ENCODE measurements at regions not wholly inside any gene's neighbourhood (a gene's known extent, or its start where the extent isn't known, plus 50 kb on each side); places are given as distances from the start of the nearest gene placed in this dataset.
"Not testable (repeated sequence)": the region's sequence is repeated elsewhere in the genome, so short reads cannot be mapped to it uniquely, and the experiment has no call there.

GRCh38 chr2:4695281-4695861 lies 992.0 kb downstream of the DCDC2C start:
- no peak for DNase-seq (ENCODE audit: low spot score)

DNA sequence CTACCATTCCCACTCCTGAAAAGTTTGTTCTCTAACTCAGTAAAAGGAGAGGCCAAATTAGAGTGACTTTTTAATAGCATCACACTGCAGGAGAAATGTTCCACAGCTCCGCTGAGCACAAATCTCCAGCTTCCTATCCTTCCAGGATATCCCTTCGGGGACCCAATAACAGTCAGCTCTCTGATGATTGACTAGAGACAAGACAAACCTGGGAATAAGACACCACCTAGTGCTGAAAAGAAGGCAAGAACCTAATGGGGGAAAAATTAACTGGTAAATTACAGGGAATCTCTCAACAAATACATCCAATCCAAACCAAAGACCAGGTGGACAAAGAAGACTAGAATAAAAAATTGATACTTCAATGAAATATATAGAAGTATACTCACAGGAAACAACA lies 977.1 kb upstream of the SOX11 start:
- DNase-seq (ENCODE audit: low spot score) = no peak

- DNase-seq (ENCODE audit: low spot score) = no peak
Observed at GRCh38 chr2:4718777-4719176, 973.4 kb upstream of the SOX11 start.

DNA sequence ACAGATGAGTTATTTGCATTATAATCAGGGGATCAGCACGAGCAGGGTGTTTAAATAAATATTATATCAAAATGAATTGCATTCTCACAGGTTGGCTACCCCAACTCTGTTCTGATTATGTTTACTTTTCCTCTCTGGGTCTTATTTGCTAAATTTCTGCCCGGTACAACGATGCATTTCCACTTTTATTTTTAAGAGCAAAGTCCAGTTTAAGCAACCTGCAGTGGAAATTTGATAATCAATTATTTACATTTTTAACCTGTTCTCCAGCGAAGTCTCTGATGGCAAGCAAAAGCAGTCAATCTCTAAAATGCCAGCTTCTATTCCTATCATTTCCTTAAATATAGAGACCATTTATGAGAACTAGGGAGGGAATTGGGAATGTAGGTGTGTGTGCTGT lies 966.6 kb upstream of the SOX11 start:
- DNase-seq (ENCODE audit: low spot score) = no peak

GRCh38 chr2:4732560-4732959 lies 959.6 kb upstream of the SOX11 start:
- DNase-seq (ENCODE audit: low spot score) = no peak

DNA sequence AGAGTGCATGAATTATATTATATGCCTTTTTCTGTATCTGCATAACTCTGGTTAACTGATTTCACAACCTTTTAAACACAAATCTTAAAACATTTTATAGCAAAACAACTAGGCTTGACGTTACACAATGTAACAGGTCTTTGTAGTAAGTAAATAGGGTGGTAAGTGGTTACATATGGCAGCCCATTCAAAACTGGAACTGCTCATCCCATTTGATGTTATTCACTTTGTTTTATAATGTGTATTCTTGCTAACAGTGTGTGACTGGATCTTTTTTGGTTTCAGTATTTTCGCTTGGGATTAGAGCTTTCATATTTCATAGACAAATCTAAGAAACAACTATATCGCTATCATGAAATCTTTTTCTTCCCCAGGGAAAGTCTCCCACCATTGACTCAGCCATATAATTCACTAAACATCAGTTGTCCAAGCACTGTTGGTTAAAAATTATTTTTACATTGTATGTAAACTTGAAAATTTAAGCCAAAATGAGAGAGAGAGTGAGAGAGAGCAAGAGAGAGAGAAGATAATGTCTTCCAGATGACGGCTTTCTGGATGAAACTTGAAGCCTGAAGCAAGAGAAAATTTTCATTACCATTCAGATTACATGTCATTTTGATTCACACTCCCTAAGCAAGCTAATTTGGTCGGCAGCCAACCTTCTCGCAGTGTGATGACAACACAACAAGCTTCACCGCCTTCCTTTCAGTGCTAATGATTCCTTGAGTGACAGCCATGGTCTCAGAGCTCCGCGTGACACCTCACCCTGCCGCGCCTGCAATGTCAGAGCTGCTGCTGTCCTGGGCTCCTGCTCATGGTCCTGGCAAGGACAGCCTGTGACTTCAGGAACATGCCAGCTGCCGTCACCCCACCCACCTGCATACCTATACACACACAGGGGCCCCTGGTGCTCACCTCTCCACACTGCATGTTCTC lies 946.9 kb upstream of the SOX11 start:
- DNase-seq (ENCODE audit: low spot score) = no peak

GRCh38 chr2:4753721-4754120 lies 938.5 kb upstream of the SOX11 start:
- no peak for DNase-seq (ENCODE audit: low spot score)

GRCh38 chr2:4762951-4763376 lies 929.2 kb upstream of the SOX11 start:
- DNase-seq (ENCODE audit: low spot score) = no peak

DNA sequence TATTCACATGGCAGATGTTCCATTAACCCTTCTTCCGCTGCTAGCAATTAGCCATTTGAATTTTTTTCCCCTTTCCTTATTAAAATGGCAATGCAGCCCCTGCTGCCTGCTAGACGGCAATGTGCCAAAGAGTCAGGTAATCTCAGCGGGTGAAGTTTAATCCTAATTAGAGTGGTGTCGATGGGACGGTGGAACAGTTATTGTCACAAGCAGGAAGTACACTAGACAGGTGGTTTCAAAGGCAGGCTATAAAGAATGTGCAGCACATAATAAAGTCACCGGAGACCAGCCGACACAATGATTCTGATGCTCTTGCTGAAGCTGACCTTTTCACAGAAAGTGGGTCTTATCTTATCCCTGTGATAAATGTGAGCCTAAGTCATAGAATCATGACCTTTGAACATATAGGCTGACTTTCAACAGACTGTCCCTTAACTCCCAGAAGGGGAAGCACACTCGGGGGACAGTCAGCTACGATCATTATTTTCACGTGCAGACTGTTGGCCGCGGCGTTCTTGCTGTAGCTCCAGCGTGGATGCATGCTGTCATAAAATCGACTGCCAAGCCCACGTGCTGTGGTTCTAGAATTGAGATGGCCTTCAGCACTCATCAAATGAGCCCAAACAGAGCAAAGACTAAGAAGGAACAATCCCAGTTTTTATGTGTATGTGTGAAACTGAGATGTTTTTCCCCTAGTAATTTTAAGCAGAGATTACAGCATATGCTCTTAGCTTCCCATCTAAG lies 926.2 kb upstream of the SOX11 start:
- DNase-seq (ENCODE audit: low spot score) = no peak

- DNase-seq (ENCODE audit: low spot score) = no peak
Observed at GRCh38 chr2:4775668-4776067, 916.5 kb upstream of the SOX11 start.

DNA sequence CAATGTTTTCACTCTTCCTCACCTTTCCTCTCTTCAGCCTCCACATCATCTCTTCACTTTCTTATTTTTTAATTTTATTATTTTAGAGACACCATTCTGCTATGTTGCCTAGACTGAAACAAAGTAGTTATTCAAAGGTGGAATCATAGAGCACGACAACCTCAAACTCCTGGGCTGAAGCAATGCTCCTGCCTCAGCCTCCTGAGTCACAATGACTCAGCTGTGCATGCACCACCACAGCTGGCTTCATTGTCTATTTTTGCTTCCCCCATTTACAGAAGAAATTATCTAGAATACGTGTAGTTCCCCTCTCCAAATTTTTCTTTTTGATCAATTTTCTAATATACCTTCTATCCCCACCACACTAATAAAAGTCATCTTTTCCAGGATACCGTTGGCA lies 911.5 kb upstream of the SOX11 start:
- DNase-seq (ENCODE audit: low spot score) = no peak

GRCh38 chr2:4782647-4783046 lies 909.5 kb upstream of the SOX11 start:
- DNase-seq (ENCODE audit: low spot score) = no peak

DNA sequence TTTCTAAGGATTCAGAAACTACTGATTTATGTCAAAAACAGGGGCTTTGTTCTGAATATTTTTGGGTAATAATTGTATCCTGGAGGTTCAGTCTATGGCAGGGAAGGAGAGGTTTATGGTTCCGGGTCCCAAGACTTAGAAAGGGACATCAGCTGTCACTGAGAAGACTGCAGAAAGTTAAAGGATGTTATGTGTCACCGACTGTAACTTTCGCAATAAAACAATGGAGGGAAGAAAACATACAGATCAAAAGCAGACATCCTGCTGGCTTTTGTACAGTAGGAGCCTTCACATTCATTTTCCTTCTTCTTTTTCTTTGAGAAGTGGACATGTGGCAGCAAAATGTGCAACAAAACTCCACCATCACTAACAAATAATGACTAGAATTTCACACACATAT lies 900.7 kb upstream of the SOX11 start:
- no peak for DNase-seq (ENCODE audit: low spot score)

DNA sequence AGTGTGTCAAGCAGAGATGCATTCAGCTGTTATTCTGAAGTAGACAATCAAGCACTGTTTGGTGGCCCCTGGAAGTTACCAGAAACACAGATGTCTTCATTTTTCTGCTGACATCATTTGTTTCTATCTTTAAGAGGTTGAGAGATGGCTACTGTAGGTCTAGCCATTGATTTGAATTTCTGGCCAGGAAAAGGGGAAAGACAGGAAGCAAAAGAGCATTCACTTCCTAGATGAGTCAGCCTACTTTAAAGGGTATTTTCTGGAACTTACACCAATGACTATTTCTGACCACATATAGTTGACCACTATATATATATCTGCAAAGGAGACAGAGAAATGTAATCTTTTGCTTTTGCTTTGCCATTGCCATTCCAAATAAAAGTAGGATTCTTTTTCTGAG lies 900.1 kb upstream of the SOX11 start:
- DNase-seq (ENCODE audit: low spot score) = no peak

- DNase-seq (ENCODE audit: low spot score) = no peak
Observed at GRCh38 chr2:4803396-4803795, 888.8 kb upstream of the SOX11 start.

DNA sequence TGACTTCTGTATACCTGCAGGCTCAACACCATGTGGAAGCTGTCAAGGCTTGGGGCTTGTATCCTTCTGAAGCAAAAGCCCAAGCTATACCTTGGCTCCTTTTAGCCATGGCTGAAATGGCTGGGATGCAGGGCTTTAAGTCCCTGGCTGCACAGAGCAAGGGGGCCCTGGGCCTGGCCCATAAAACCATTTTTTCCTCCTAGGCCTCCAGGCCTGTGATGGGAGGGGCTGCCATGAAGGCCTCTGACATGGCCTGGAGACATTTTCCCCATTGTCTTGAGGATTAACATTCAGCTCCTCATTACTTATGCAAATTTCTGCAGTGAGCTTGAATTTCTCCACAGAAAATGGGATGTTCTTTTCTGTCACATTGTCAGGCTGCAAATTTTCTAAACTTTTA lies 878.0 kb upstream of the SOX11 start:
- DNase-seq (ENCODE audit: low spot score) = not testable (repeated sequence)

DNA sequence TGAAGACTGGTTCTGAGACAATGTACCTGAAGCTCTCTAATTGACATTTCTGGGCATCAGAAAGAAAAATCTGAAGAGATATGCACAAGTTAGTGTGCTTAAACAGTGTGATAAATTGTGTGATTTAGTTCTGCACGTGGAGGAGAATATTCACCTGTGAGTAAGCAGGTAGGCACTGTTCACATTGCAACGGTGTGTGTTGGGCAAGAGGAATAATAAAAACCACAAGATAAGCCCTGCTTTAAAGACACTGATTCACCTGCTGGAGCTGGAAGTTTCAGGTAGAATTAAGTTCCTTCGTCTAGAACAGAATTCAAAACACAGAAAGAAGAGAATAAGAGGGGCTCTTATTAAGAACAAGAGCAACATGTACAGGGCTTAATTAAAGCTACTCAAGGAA lies 864.3 kb upstream of the SOX11 start:
- DNase-seq (ENCODE audit: low spot score) = no peak

DNA sequence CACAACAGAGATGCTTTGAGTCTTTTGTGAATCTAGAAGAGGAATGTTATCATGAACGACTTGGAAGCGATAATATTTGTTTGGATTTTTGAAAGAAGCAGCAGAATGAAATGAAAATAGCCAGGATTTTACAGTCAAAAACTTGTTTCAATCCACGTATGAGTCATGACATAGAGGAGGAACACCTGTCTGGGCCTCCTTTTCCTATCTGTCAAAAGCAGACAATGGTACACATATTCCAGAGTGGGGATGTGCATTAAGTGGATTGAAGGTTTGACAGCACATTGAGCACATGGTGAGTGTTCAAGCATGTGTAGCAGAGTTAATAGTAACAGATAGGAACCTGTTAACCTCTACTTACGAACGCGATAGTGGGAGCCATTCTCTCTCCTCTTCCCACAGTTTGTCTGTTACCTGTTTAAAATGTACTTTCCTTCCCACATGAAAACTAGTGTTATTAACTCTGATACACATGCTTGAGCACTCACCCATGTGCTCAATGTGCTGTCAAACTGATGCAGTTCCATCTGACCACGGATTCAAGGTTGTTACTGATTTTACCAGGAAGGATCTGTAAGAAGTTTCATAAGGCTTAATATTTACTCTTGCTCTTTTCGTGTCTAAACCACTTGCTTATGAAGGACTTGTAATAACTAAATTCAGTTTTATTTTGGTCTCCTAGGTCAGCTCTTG lies 863.4 kb upstream of the SOX11 start:
- no peak for DNase-seq (ENCODE audit: low spot score)

GRCh38 chr2:4831751-4832150 lies 860.4 kb upstream of the SOX11 start:
- no peak for DNase-seq (ENCODE audit: low spot score)

GRCh38 chr2:4832642-4833041 lies 859.5 kb upstream of the SOX11 start:
- no peak for DNase-seq (ENCODE audit: low spot score)

- DNase-seq (ENCODE audit: low spot score) = no peak
Observed at GRCh38 chr2:4838626-4839025, 853.6 kb upstream of the SOX11 start.

GRCh38 chr2:4840791-4841190 lies 851.4 kb upstream of the SOX11 start:
- no peak for DNase-seq (ENCODE audit: low spot score)
